CD14-positive monocyte (primary cell): ENCODE measurements at regions not wholly inside any gene's neighbourhood (a gene's known extent, or its start where the extent isn't known, plus 50 kb on each side); places are given as distances from the start of the nearest gene placed in this dataset.

ENCODE experiments used
- DNase-seq, 3 donors: peaks; one replicate each; pipeline ENCODE4 v3.0.0-alpha.2; 2011 to 2022
- H2AFZ ChIP-seq: 2 replicates; pipeline ENCODE4 v1.6.0; 2012; ENCODE audit warnings: mild to moderate bottlenecking, low read depth, low read length, inconsistent platforms; ENCODE audit not compliant: insufficient read depth, poor library complexity, severe bottlenecking
- H3K27ac ChIP-seq, 2 donors: 1 replicate in 1 of 2; 2 replicates in 1 of 2; pipeline ENCODE4 v1.5.1; 2012 to 2013; ENCODE audit warnings: low read length in 2 of 2, control low read depth in 1 of 2, inconsistent platforms in 1 of 2, low read depth in 1 of 2, mild to moderate bottlenecking in 1 of 2
- H3K27me3 ChIP-seq, 2 donors: one replicate each; pipeline versions ENCODE4 v1.6.0 to v1.6.1; 2011 to 2013; ENCODE audit warnings: low read length in 2 of 2; ENCODE audit not compliant: control insufficient read depth in 2 of 2, insufficient read depth in 2 of 2
- H3K36me3 ChIP-seq, 2 donors: replicated peaks in 1 of 2; 1 replicate in 1 of 2; 2 replicates in 1 of 2; pipeline versions ENCODE4 v1.5.1 to v1.6.1; 2012 to 2013; ENCODE audit warnings: low read length in 2 of 2, control low read depth in 1 of 2, inconsistent platforms in 1 of 2, mild to moderate bottlenecking in 1 of 2; ENCODE audit not compliant: insufficient read depth in 2 of 2, control insufficient read depth in 1 of 2
- H3K4me1 ChIP-seq, 2 donors: 1 replicate in 1 of 2; 2 replicates in 1 of 2; pipeline versions ENCODE4 v1.5.1 to v1.6.1; 2012 to 2013; ENCODE audit warnings: low read length in 2 of 2, control low read depth in 1 of 2, inconsistent platforms in 1 of 2, mild to moderate bottlenecking in 1 of 2, moderate library complexity in 1 of 2; ENCODE audit not compliant: insufficient read depth in 2 of 2, control insufficient read depth in 1 of 2
- H3K4me2 ChIP-seq: replicated peaks from 2 replicates; pipeline ENCODE3; 2012; ENCODE audit warnings: low read length, moderate library complexity, mild to moderate bottlenecking; ENCODE audit not compliant: poor library complexity, severe bottlenecking; ENCODE audit errors: extremely low read depth
- H3K4me3 ChIP-seq, 3 experiments: fragments of 200-600 bp in 1 of 3; sonication (generic) in 1 of 3; replicated peaks in 1 of 3; 1 replicate in 2 of 3; 2 replicates in 1 of 3; pipeline ENCODE4 v1.5.1; 2011 to 2013; ENCODE audit warnings: low read length in 3 of 3, mild to moderate bottlenecking in 3 of 3, control low read depth in 2 of 3, low read depth in 2 of 3, inconsistent platforms in 1 of 3, moderate library complexity in 1 of 3
- H3K79me2 ChIP-seq: 2 replicates; pipeline ENCODE4 v1.6.0; 2012; ENCODE audit warnings: mild to moderate bottlenecking, control low read depth, inconsistent platforms, low read length, moderate library complexity; ENCODE audit not compliant: insufficient read depth
- H3K9ac ChIP-seq: 2 replicates; pipeline ENCODE4 v1.6.0; 2017; ENCODE audit warnings: low read length, mild to moderate bottlenecking; ENCODE audit not compliant: insufficient read depth, poor library complexity, severe bottlenecking
- H3K9me3 ChIP-seq, 2 donors: replicated peaks in 1 of 2; 1 replicate in 1 of 2; 2 replicates in 1 of 2; pipeline versions ENCODE4 v1.5.1 to v1.6.1; 2012 to 2013; ENCODE audit warnings: low read length in 2 of 2, control low read depth in 1 of 2; ENCODE audit not compliant: control insufficient read depth in 1 of 2, insufficient read depth in 1 of 2
- H4K20me1 ChIP-seq: 2 replicates; pipeline ENCODE4 v1.6.0; 2012; ENCODE audit warnings: mild to moderate bottlenecking, low read length, control low read depth, moderate library complexity; ENCODE audit not compliant: insufficient read depth
- H3K27ac Mint-ChIP-seq, 7 donors: one replicate each; pipeline ENCODE4 v1.8.0; 2020; ENCODE audit warnings: mild to moderate bottlenecking in 7 of 7, mixed read lengths in 7 of 7, moderate library complexity in 6 of 7, inconsistent platforms in 2 of 7
- H3K27me3 Mint-ChIP-seq, 3 donors: one replicate each; pipeline ENCODE4 v1.8.0; 2021 to 2022; ENCODE audit warnings: low read depth in 3 of 3, mild to moderate bottlenecking in 3 of 3, mixed read lengths in 3 of 3, moderate library complexity in 3 of 3, inconsistent platforms in 1 of 3
- H3K36me3 Mint-ChIP-seq, 2 donors: one replicate each; pipeline ENCODE4 v1.8.0; 2020; ENCODE audit warnings: mixed read lengths in 2 of 2, inconsistent platforms in 1 of 2, mild to moderate bottlenecking in 1 of 2
- H3K4me1 Mint-ChIP-seq: one replicate; pipeline ENCODE4 v1.8.0; 2020; ENCODE audit warnings: mild to moderate bottlenecking, mixed read lengths
- H3K4me3 Mint-ChIP-seq, 2 donors: one replicate each; pipeline ENCODE4 v1.8.0; 2020; ENCODE audit warnings: mild to moderate bottlenecking in 2 of 2, mixed read lengths in 2 of 2, moderate library complexity in 1 of 2
- H3K9me3 Mint-ChIP-seq, 7 donors: one replicate each; pipeline ENCODE4 v1.8.0; 2020 to 2022; ENCODE audit warnings: mixed read lengths in 7 of 7, mild to moderate bottlenecking in 6 of 7, moderate library complexity in 6 of 7, inconsistent platforms in 2 of 7
- CTCF ChIP-seq: fragments of 200-600 bp; IDR thresholded peaks from one replicate; pipeline ENCODE4 v1.8.0; 2022; ENCODE audit warnings: antibody characterized with exemption, mild to moderate bottlenecking
- WGBS: methylation state at CpG from one replicate; pipeline ENCODE4 v1.1.5; 2013; ENCODE audit warnings: missing lambda C conversion rate; ENCODE audit not compliant: insufficient coverage; 5-methylcytosine and 5-hydroxymethylcytosine counted together
- intact Hi-C, 2 donors: fragments of 100-400 bp; cut with micrococcal nuclease; formaldehyde crosslinking; loops; one replicate each; pipeline versions ENCODE4 v1.15.0 to v1.15.1; 2023

GRCh38 chr13:97588993-97589392 lies 155.0 kb downstream of the RAP2A start:
- TF ChIP-seq CTCF, result no peak
- H3K36me3 ChIP-seq, result no peaks in the 10 kb centered on the region
- H3K36me3 Mint-ChIP-seq, result no peaks in the 10 kb centered on the region
- intact Hi-C loops, result no loop called here
- H3K27me3 ChIP-seq, result no peaks in the 10 kb centered on the region
- H4K20me1 ChIP-seq, result no peaks in the 10 kb centered on the region
- no peaks in the 10 kb centered on the region for H3K4me1 Mint-ChIP-seq
- peaks cover 9 to 39% (median 17%) of the 10 kb centered on the region in 7 donors for H3K9me3 Mint-ChIP-seq
- H3K9ac ChIP-seq, result no peak overlapping the region
- no CpG with 5 or more reads among the region's 1 CpG for WGBS
- no peak for DNase-seq
- H3K4me3 ChIP-seq, result no peak overlapping the region
- no peak overlapping the region for H2AFZ ChIP-seq
- H3K79me2 ChIP-seq, result no peaks in the 10 kb centered on the region
- H3K4me2 ChIP-seq, result no peak overlapping the region
- H3K4me3 Mint-ChIP-seq, result no peak overlapping the region
- H3K27ac ChIP-seq, result no peak overlapping the region
- no peaks in the 10 kb centered on the region for H3K4me1 ChIP-seq
- peaks cover 0 to 4% (median 0%) of the 10 kb centered on the region in 3 donors for H3K27me3 Mint-ChIP-seq
- H3K27ac Mint-ChIP-seq, result no peak overlapping the region
- peaks cover 16% of the 10 kb centered on the region in 2 donors for H3K9me3 ChIP-seq

- H3K4me1 Mint-ChIP-seq, result no peaks in the 10 kb centered on the region
- H3K79me2 ChIP-seq, result no peaks in the 10 kb centered on the region
- peaks cover 4 to 23% (median 13%) of the 10 kb centered on the region in 7 donors for H3K9me3 Mint-ChIP-seq
- H3K9ac ChIP-seq, result no peak overlapping the region
- H3K4me1 ChIP-seq, result no peaks in the 10 kb centered on the region
- H4K20me1 ChIP-seq, result no peaks in the 10 kb centered on the region
- no peak overlapping the region for H3K27ac ChIP-seq
- H3K27ac Mint-ChIP-seq, result no peak overlapping the region
- peaks cover 2 to 5% (median 2%) of the 10 kb centered on the region in 3 donors for H3K27me3 Mint-ChIP-seq
- intact Hi-C loops, result no loop called here
- no peak for TF ChIP-seq CTCF
- no peak overlapping the region for H3K4me3 ChIP-seq
- WGBS, result no CpG with 5 or more reads among the region's 3 CpGs
- peaks cover 4 to 8% of the 10 kb centered on the region in 2 donors for H3K9me3 ChIP-seq
- no peaks in the 10 kb centered on the region for H3K27me3 ChIP-seq
- no peak for DNase-seq
- H3K4me2 ChIP-seq, result no peak overlapping the region
- H2AFZ ChIP-seq, result no peak overlapping the region
- H3K4me3 Mint-ChIP-seq, result no peak overlapping the region
- no peaks in the 10 kb centered on the region for H3K36me3 Mint-ChIP-seq
- no peaks in the 10 kb centered on the region for H3K36me3 ChIP-seq
Measured at GRCh38 chr13:97600458-97601075, 166.6 kb downstream of the RAP2A start.
